ENCODE measurements at regions not wholly inside any gene's neighbourhood (a gene's known extent, or its start where the extent isn't known, plus 50 kb on each side); places are given as distances from the start of the nearest gene placed in this dataset.
"Not testable (repeated sequence)": the region's sequence is repeated elsewhere in the genome, so short reads cannot be mapped to it uniquely, and the experiment has no call there.

DNA sequence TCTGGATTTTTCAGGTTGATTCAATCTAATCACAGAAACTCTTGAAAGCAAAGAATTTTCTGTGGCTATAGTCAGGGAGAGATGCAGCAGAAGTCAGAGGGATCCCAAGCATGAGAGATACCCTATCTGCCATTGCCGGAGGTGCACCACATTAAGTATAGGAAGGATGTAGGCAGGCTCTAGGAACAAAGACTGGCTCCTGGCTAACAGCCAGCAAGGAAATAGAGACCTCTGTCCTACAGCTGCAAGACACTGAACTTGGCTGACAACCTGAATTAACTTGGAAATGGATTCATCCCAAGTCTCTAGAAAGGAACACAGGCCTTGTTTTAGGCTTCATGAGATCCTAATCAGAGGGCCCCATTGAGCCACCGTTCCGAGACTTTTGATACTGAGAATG lies 364.9 kb upstream of the FLRT2 start:
- DNase-seq, result no peak

- no peak for DNase-seq
These were observed 360.6 kb upstream of the FLRT2 start for GRCh38 chr14:85169381-85169780.

- DNase-seq, result no peak
These were observed 357.7 kb upstream of the FLRT2 start for GRCh38 chr14:85172290-85172689.

GRCh38 chr14:85172889-85173477 lies 357.0 kb upstream of the FLRT2 start:
- DNase-seq, result no peak

DNA sequence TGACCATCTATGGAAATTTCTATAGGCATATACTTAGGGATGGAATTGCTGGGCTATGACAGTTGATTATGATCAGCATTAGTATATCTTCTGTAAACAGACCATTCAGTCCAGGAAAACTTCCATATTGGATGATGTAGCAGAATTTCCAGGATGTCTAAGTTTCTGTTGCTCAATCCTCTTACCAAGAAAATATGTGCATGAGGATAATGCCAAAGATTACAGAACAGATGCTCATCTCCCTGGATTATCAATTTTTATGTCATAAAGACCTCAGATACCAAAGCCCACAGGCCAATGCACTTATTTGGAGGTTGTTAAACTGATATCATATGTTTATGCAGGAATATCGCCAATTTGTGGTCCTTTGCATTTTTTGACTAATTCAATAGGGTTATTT lies 354.4 kb upstream of the FLRT2 start:
- DNase-seq, result no peak

GRCh38 chr14:85178864-85179263 lies 351.1 kb upstream of the FLRT2 start:
- DNase-seq, result no peak

GRCh38 chr14:85180876-85181275 lies 349.1 kb upstream of the FLRT2 start:
- DNase-seq, result no peak

DNA sequence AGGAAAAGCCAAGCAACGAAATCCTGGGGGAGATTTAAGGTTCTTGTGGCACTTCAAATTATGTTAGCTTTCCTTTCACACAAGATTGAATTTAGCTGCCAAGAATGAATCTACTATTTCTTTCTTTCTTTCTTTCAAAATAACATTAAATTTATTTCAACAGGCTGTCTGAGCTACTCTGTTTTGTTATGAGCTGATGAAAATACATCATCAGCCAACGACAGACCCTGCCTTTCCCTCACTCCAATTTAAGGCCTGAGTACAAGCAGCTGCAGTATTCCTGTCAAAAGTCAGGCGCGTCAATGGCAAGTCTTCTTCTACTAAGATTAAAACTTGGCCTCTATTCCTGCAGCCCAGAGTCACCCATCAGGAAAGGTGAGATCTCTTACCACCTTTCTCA lies 347.7 kb upstream of the FLRT2 start:
- DNase-seq, result no peak

- no peak for DNase-seq
These were observed 343.9 kb upstream of the FLRT2 start for GRCh38 chr14:85186082-85186481.

DNA sequence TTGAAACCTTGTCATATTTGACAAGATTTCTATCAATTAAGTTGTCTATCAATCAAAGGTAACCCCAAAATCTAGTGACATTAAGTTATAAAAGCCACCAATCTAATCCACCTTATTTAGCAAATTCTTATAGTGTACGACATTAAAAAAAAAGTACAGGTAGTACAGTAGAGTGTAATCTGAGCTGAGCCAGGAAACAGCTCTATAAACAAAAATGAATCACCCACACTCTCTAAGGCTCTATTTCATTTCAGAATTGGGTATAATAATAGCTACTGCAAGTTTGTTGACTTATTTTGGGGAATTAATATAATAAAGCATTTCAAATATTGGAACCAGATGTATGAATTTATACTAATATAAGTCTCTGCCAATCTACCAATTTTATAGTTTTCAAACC lies 342.4 kb upstream of the FLRT2 start:
- no peak for DNase-seq

DNA sequence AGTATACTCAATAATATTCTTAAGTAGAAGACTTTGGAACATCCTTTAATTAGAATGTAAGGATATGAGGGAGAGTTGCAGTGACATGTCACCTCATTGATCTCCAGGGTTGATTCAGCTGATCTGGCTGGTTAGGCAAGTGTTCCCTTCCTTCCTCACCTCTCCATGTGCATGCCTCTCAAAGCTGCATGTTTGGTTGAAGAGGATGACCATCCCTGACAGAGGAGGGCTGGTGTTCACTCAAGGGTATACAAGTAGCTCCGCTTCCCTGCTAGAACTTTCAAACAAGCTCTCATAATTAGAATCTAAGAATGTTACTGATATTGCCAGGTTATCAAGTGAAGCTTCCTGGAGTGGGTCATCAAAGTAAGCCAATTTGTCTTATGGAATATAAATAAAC lies 341.1 kb upstream of the FLRT2 start:
- no peak for DNase-seq

GRCh38 chr14:85189253-85189652 lies 340.7 kb upstream of the FLRT2 start:
- not testable (repeated sequence) for DNase-seq

DNA sequence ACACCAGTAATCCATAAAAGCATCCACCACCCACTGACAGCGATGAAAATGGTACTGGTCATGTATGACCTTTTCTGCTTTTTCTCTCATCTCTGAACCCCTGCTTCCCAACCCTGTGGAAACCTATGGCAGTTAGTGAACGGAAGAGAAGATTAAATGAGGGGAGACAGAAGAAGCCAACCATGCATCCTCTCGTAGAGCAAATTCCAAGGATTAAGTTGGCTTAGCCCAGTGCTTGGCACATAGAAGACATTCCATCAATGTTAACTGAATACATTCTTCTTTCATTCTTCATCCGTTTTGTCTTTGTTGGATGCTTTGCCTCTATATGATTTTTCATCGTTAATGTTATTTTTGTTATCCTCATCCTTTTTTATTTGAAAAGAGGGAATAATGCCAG lies 339.7 kb upstream of the FLRT2 start:
- no peak for DNase-seq

DNA sequence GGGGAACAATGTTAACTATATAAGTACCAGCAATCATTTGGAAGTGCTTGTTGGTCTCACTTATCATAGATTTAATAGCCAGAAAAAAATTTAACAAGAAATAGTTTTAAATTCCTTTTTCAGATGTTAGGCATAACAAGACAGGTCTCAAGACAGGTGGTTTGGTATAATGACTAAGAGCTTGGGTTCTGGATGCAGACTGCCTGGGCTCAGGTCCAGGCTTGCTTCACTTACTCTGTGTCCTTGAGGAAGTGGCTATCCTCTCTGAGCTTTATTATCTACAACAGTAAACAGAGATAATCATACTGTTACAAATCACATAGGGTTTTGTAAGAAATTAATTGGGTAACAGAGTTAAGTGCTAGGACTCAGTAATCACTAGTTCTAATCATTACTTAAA lies 338.0 kb upstream of the FLRT2 start:
- DNase-seq, result no peak

- DNase-seq, result no peak
These were observed 334.0 kb upstream of the FLRT2 start for GRCh38 chr14:85195872-85196477.

GRCh38 chr14:85198001-85198400 lies 331.9 kb upstream of the FLRT2 start:
- no peak for DNase-seq

GRCh38 chr14:85205875-85206274 lies 324.1 kb upstream of the FLRT2 start:
- no peak for DNase-seq

- no peak for DNase-seq
These were observed 315.5 kb upstream of the FLRT2 start for GRCh38 chr14:85214471-85214870.

GRCh38 chr14:85217412-85217811 lies 312.5 kb upstream of the FLRT2 start:
- DNase-seq, result no peak

- no peak for DNase-seq
These were observed 311.0 kb upstream of the FLRT2 start for GRCh38 chr14:85218982-85219381.

- no peak for DNase-seq
These were observed 308.1 kb upstream of the FLRT2 start for GRCh38 chr14:85221832-85222231.

- no peak for DNase-seq
These were observed 307.6 kb upstream of the FLRT2 start for GRCh38 chr14:85222341-85222740.

GRCh38 chr14:85223667-85224066 lies 306.3 kb upstream of the FLRT2 start:
- no peak for DNase-seq

DNA sequence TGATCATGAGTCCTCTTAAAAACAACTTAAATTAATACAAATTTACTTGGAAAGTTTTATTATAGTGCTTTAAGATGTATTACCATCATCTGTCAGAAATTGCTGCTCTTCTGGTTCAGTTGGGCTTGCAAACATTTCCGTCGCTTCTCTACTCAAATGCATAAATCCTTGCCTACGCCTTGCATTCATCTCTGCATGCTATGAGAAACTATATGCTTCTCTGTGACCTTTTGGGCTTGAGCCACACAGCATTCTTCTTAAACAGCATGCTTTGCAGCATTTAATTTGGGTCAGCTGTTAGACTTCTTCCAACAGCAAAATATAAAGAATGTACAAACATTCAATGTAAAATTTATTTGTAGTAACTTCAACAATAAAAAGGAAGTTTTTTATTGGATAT lies 305.7 kb upstream of the FLRT2 start:
- DNase-seq, result no peak

GRCh38 chr14:85233756-85234155 lies 296.2 kb upstream of the FLRT2 start:
- DNase-seq, result no peak
